GM19324 (cell line): ENCODE measurements at regions not wholly inside any gene's neighbourhood (a gene's known extent, or its start where the extent isn't known, plus 50 kb on each side); places are given as distances from the start of the nearest gene placed in this dataset.
"Not testable (repeated sequence)": the region's sequence is repeated elsewhere in the genome, so short reads cannot be mapped to it uniquely, and the experiment has no call there.

ENCODE experiments used
- ATAC-seq: cut with Tn5 transposase; IDR thresholded peaks from one replicate; pipeline ENCODE4 v1.9.1; 2021; ENCODE audit warnings: mild to moderate bottlenecking, moderate library complexity; ENCODE audit not compliant: unreplicated experiment, low FRiP score

- not testable (repeated sequence) for ATAC-seq
Observed at GRCh38 chr6:113724927-113725326, 132.2 kb upstream of the MARCKS start.

- ATAC-seq: no peak
Observed at GRCh38 chr6:113731541-113731940, 125.6 kb upstream of the MARCKS start.

GRCh38 chr6:113732384-113732966 lies 124.7 kb upstream of the MARCKS start:
- no peak for ATAC-seq

GRCh38 chr6:113733381-113733780 lies 123.8 kb upstream of the MARCKS start:
- ATAC-seq: no peak

- ATAC-seq: no peak
Observed at GRCh38 chr6:113734982-113735381, 122.2 kb upstream of the MARCKS start.

- ATAC-seq: no peak
Observed at GRCh38 chr6:113735491-113735890, 121.7 kb upstream of the MARCKS start.

- no peak for ATAC-seq
Observed at GRCh38 chr6:113736978-113737377, 120.2 kb upstream of the MARCKS start.

- no peak for ATAC-seq
Observed at GRCh38 chr6:113739041-113739655, 118.0 kb upstream of the MARCKS start.

GRCh38 chr6:113741651-113742050 lies 115.5 kb upstream of the MARCKS start:
- ATAC-seq: no peak

- no peak for ATAC-seq
Observed at GRCh38 chr6:113742342-113742741, 114.8 kb upstream of the MARCKS start.

GRCh38 chr6:113744861-113745260 lies 112.3 kb upstream of the MARCKS start:
- ATAC-seq: no peak

- no peak for ATAC-seq
Observed at GRCh38 chr6:113750151-113750855, 106.8 kb upstream of the MARCKS start.

- no peak for ATAC-seq
Observed at GRCh38 chr6:113754291-113754690, 102.9 kb upstream of the MARCKS start.

GRCh38 chr6:113755449-113756289 lies 101.5 kb upstream of the MARCKS start:
- ATAC-seq: peak; percentile 86

GRCh38 chr6:113756290-113756665 lies 100.9 kb upstream of the MARCKS start:
- no peak for ATAC-seq

- no peak for ATAC-seq
Observed at GRCh38 chr6:113758214-113758613, 98.9 kb upstream of the MARCKS start.

- ATAC-seq: no peak
Observed at GRCh38 chr6:113758826-113759574, 98.1 kb upstream of the MARCKS start.

GRCh38 chr6:113762641-113763040 lies 94.5 kb upstream of the MARCKS start:
- no peak for ATAC-seq

- ATAC-seq: no peak
Observed at GRCh38 chr6:113763311-113763766, 93.8 kb upstream of the MARCKS start.

- ATAC-seq: no peak
Observed at GRCh38 chr6:113763876-113764275, 93.3 kb upstream of the MARCKS start.
